GM19463 (cell line): ENCODE measurements at regions not wholly inside any gene's neighbourhood (a gene's known extent, or its start where the extent isn't known, plus 50 kb on each side); places are given as distances from the start of the nearest gene placed in this dataset.
"Not testable (repeated sequence)": the region's sequence is repeated elsewhere in the genome, so short reads cannot be mapped to it uniquely, and the experiment has no call there.

Experiments
- ATAC-seq: cut with Tn5 transposase; IDR thresholded peaks from one replicate; pipeline ENCODE4 v1.9.1; 2021; ENCODE audit warnings: mild to moderate bottlenecking, moderate library complexity; ENCODE audit not compliant: unreplicated experiment

DNA sequence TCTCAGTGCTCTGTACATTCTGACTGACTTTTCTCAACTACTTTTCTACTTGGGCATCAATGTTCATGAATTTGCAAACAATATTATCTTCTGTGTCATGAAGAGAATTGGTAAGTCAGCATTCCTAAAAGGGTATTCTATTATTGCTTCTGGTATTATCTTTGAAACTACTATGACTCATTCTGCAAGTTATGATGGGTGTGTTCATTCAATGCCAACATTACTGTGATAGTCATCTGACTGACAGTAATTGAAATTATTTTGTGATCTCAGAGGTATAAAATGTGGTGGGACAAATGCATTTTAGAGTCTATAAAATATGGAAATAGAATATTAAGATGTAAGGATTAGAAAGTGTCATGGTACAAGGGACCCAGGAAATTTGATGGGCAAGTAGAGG is 736.0 kb upstream of the CELF4 start:
- no peak for ATAC-seq

DNA sequence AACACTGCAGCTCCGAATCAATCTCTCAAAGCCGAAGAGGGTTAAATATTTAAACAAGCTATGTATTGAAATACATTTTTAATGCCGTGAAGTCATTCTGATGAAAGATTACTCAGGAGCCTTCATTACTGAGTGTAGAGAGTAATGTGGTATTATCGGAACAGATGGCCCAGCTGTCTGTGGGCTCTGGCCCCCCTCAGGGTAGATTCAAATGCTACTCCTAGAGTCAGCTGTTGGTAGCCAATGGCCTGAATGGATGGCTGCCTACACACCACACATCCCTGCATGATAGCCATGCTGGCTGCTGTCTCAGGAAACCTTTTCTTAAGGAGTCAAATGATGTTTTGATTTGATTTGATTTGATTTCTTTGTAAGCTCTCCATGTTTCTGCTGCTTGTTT is 732.3 kb upstream of the CELF4 start:
- no peak for ATAC-seq

DNA sequence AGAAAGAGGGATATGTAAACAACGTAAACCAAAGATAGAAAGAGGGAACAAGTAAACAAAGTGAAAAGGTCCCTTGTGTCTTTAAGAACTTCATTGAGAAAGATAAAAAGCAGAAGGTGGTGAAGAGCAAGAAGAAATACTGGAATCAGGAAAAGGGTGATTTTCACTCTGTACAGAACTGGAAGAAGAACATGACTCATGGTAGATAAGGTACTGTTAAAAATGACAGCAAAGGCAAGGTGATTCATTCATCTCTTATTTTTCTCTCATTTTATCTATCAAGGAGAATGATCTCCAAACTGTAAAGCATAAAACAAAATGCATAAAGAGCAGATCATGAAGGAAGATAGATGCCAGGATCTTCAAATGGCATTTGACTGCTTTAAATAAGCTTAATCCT is 724.6 kb upstream of the CELF4 start:
- no peak for ATAC-seq

DNA sequence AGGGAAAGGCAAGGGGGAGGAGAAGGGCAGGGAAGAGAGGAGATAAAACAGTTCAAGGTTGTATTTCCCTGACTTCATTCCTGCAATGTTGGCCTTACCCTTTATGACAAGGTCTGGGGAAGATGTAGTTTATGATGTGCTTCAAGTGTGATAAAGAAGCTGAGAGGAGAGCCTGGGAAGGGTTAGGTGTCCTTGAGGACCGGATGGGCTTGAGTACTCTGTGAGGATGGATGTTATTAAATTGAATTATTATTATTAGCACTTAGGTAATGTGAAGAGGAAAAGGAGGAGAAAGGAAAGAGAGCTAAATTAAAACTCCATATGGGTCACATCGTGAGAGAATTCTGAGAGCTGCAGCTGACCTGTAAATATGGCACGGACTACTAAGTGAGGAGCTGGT is 719.4 kb upstream of the CELF4 start:
- no peak for ATAC-seq

DNA sequence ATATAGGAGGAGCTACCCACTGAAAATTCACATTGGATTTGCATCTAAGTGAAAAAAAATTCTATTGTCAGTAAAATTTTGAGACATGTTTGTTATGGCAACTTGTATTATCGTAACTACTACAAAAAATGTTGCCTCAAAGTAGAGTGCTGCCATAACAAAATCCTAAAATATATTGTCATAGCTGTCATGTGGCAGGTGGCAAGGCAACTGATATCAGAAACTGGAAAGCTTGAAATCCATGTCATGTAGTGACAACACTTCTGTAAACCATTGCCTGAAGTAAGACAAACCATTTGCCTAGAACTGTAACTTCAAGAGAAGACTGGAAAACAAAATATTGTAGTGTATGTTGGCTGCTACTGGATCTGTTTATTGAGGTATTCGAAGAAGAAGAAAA is 697.5 kb upstream of the CELF4 start:
- ATAC-seq = no peak

DNA sequence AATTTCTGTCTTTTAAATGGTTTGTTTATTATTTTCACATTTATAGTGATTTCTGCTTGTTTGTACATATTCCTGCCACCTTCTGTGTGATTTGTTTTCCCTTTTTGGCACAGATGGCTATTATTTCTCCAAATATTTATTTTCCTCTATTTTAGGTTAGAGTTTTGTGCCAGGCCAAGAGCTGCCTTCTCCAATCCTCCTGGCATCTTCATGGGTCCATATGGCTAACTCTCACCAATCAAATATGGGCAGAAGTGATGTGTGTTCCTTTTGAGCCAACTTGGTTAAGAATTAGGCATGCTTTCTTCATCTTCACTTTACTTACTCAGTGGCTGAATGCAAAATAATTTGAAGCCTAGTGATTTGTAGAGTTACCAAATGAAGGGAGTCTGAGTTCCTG is 697.1 kb upstream of the CELF4 start:
- ATAC-seq = no peak

DNA sequence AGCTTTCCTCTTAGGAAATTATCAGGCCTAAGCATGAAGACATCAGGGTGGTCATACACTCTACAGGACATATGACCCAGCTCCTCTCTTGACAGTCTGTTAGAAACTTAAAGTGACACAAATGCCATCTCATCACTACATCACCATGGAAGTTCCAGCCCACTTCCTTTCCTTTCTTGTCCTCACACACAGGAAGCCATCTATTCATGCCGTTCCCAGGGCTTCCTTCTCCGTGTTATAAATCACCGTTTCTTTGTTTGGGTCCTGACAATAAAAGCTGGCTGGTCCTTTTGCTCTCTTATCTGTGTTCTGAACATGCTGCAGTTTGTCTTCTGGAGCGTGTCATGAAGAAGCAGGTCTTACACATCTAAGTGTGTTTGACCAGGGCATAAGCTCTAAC is 692.1 kb upstream of the CELF4 start:
- ATAC-seq = no peak

DNA sequence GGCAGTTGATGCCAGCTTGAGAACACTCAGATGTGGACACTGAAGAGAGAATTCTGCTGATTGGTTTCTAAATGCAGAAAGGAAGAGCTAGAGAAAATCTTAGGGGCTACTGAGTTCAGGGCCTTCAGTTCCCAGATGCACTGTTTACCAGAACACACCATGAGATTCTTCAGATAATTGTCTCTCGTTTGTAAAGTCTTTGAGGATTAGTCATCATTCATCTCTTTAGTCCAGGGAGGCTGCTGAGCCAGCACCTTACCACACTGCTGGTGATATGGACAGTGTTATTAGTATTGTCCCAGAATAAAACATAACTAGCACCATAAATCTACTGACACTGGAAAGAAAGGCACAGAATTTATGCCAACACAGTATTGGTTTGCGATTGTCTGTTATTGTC is 690.8 kb upstream of the CELF4 start:
- no peak for ATAC-seq

DNA sequence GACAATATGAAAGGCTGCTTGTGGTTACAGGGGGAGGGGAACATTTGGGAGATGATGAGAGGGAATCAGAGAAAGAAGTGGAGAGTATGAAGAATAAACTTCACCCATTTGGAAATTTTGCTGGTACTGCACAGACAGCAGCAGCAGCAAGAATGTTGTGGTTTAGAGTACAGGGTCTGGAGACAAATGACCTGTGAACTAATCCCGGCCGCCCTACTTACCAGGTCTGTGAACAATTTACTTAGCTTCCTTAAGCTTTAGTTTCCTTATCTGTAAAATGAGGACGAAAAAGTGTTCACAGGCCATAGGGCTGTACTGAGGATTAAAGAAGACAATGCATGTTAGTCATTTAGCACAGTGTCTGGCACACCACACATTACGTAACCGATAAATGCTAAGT is 685.4 kb upstream of the CELF4 start:
- no peak for ATAC-seq

DNA sequence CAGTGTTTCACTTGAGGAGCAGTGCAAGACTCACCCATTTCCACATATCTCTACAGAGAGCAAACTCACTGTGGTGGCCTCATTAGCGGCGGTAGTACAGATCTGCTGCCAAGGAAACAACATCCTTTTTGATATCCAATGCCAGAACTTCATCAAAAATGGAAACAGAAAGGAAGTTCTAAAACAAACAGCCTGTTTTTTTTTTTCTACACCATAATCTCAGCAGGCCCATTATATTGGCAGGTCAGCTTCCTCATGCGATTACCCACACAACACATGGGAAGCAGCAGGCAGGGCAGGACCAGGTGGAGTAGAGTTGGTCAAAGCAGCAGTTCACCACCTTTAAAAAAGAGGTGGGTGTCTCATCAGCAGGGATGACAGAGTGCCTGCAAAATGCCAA is 678.9 kb upstream of the CELF4 start:
- ATAC-seq = no peak

DNA sequence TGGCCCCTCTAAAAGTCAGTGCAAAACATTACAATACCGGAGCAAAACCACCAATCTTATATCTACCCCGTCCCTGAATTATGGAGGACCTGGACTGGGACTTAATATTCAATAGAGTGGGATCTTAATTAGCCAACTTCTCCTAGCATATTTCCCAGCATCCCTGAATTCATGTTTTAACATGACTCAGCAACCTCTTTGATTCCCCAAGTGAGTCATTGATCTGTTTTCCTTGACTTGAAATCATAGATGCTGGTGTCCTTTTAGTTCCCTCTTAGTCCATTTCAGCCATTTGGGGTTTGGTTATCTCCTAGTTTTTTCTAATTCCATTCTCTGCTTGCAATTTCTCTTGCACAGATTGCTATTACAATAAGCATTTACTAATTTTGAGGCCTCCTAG is 677.7 kb upstream of the CELF4 start:
- ATAC-seq = no peak

DNA sequence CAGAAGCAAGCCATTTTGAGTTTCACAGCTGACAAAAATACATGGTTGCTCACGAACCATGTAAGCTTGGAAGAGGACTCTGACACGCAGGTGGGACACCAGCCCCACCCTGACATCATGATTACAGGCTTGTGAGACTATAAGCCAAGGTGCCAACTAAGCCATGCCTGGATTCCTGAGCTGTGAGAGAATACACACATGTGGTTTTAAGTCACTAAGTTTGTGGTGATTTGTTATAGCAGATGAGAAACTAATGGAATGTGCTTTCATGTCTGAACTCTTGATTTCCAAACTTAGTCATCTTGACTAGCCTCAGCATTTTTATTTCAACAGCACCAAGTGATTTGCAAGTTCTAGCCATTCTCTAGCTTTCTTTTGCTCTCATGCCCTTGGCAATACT is 676.1 kb upstream of the CELF4 start:
- no peak for ATAC-seq

DNA sequence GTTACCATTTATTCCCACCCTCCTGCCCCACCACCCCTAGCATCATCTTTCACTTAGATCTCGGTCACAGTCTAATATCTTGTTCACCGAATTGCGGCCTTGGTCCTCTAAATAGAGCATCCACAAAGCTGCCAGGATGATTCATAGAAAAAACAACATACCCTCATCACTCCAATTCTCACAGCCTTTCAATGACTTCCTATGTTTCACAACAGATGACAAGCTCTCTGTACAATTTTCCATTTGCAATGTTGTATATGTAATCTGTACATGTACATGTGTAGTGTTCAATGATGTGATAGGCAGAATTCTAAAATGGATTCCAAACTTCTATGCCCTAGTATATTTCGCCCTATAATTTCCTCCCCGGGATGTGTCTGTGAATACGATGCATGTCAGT is 675.6 kb upstream of the CELF4 start:
- ATAC-seq = no peak

DNA sequence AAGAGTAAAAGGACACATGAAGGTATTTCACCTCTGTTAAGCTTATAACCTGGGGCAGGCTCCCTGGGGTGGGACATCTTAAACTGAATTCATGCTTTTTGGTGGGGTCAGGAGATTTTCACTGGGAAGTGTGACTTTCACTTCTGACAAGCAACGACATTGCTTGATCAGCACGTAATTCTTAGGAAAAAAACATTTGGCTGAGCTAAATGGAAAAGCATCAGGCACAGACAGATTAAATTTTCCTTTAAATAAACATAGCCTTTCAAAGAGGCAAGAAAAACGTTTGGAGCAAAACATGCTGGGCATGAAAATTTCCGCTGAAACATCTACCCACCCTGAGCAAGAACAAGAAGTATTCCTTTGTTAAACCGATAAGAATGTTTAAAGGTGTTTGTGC is 674.0 kb upstream of the CELF4 start:
- ATAC-seq = no peak

DNA sequence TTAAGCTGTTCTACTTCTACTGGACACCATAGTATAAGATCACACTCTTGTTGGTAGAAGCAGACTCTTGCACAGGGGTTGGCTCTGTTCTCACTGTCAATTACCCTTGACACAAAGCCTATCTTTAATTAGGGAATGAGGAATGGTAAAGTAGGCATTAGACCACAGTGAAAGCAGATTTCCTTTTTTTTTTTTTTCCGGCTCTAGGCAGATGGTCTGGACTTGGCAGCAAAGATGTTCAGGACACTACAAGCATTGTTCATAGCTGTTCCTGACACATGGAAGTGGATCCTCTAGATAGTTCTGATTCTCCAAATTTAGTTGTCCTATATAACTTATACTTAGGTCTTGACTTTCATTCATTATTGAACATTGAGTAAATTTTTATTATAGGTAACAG is 672.2 kb upstream of the CELF4 start:
- ATAC-seq = no peak

DNA sequence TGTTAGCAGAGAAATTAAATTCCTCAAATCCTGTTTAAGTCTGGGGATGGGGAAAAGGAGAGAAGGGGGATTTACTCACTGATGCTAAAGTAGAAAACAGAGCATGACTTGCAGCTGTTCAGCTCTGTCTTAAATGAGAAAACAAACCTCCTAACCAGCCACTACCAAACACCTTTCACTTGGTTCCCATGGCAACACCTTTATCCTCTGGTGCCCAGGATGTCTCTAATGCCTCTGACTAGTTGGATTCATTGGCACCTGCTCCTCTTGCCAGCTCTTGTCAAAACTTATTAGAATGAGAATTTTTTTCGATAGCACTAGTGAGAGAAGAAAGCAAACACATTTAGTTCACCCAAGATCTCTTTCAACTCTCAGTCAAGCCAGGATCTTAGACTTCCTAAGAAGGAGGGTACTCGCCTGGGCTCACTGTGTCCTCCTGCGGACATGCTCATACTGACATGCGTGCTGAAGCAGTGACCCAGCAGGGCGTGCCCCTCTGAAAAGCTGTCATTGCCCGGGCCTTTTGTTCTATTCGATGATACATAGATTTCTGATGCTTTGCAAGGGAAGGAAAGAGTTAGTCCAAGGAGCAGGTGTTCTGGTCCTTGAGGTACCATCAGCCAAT is 656.0 kb upstream of the CELF4 start:
- no peak for ATAC-seq

DNA sequence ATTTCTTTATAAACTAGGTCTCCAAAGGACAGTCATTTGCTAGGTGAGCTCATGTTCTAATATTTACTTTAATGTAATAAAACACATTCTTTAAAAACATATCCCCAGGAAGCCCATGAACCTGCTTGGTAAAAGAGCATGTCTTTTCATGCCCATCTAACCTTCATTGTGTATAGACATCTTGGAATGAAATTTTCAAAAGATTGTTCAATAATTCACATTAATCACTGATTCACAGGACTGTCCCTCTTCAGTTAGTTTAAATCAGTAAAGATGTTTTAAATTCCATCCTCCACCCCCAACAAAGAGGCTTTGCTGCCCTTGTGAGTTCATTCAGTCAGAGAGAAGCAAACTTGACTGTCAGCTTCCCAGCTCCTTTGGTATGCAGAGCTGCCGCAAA is 633.4 kb upstream of the CELF4 start:
- no peak for ATAC-seq

DNA sequence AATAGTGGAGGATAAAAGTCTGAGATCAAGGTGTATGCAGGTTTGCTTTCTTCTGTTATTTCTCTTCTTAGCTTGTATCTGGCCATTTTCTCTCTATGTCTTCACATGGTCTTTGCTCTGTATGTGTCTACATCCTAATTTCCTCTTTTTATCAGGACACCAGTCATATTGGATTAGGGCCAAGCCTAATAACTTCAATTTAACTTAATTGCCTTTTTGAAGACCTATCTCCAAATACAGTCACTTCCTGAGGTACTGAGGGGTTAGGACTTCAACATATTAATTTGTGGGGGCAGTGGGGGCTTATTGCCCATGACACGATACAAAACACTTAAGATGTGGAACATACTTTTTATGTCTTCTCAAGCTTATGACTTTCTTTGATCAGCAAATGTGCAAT is 632.9 kb upstream of the CELF4 start:
- no peak for ATAC-seq

DNA sequence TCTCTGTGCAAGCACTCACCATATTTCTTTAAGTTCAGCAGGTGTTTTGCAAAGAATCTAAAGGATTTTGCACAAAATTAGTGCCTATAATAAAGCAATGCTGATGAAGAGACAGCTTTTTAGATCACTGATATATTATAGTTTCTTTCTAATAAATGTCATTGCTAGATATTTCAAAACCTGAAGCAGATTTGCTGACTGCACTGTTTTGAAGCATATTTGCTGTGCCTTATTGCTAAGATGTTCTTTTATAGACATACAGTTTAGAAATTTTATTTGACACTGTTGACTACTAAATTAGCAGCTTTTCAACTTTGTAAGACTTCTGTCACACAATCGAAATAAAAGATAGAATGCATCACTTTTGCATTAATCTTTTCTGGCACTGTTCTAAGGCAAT is 620.9 kb upstream of the CELF4 start:
- no peak for ATAC-seq

DNA sequence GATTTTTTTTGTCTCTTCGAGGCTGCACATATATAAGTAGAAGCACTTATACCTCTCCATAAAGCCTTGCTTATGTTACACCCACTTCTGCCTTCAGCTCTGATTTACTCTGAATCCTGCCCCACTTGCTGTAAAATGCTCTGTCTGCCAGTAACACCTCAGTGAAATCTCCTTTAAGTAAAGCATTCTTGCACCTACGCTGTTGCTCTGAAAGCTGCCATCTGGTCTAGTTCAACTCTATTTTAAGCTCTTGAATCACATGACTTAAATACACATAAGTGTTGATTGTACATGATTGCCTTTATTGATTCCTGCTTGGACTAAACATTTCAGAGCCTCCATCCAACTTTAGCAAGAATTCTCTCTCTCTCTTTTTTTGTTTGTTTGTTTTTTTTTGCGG is 609.0 kb upstream of the CELF4 start:
- no peak for ATAC-seq

DNA sequence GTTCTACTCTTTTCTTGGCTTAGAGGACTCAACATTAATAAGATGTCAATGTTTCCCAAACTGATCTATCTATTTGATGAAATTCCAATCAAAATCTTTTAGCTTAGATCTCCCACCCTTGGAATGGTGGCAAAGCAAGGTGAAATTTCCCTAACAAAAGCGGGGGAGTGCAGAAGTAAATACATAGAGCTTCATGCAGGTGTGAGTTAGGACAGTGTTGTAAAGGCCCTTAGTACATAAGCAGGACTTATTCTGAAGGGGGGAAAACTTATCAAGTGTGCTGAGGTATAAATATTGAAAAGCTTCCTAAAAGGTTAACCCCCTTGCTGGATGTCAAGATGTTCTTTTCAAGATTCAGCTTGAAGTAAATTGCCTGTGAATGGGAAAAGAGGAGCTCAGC is 608.6 kb upstream of the CELF4 start:
- ATAC-seq = no peak

DNA sequence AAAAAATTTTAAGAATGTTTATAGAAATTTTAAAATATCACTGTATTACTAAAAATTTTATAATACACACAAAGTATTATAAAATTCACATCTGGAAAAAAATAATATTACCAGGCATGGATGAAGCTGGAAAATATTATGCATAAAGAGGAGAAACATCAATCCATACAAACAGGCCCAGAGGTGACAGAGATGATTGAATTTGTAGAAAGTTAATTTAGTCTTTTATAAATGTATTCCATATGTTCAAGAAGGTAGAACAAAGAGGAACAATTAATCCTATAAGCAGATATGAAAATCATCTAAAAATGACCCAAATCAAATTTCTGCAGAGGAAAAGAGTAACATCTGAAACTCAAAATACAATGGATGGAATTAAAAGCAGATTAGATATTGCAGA is 605.2 kb upstream of the CELF4 start:
- no peak for ATAC-seq

DNA sequence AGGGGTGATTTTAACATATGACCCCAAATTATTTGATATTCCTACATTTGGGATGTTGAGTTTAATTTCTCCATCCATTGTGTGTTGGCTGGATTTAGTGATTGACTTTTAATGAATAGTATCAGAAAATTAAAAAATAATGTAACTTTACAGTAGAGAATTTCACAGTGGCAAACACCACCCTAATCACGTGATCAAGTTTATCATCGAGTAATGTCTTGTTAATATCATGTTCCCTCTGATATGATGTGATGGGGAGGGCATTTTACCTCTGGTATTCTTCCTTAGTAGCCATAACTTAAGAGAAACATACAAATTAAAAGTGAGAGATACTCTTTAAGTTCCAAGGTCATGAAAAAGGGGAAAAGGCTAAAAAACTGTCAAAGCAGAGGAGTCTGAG is 602.0 kb upstream of the CELF4 start:
- ATAC-seq = no peak

DNA sequence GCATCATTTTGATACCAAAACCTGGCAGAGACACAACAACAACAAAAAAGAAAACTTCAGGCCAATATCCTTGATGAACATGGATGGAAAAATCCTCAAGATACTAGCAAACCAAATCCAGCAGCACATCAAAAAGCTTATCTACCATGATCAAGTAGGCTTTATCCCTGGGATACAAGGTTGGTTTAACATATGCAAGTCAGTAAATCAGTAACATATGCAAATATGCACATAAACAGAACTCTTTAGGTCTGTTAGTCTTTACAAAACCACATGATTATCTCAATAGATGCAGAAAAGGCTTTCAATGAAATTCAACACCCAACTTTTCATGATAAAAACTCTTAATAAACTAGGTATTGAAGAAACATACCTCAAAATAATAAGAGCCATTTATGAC is 587.5 kb upstream of the CELF4 start:
- ATAC-seq = not testable (repeated sequence)
